ENCODE measurements at regions not wholly inside any gene's neighbourhood (a gene's known extent, or its start where the extent isn't known, plus 50 kb on each side); places are given as distances from the start of the nearest gene placed in this dataset.

DNA sequence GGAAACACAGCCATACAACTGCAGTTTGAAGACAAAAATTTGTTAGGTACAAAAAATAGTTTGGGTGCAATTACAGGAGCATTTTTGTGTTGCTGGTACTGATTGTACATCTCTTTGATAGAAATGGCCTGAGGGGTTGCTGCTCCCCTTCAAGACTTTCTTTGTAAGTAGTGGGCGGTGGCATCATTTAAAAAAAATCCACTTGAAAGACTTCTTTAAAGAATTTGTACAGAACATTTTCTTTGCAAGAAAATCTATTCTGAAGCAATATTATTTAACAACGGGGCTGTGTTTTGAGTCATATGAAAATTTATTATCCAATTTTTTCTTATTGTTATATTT, 144.1 kb upstream of the CAV2 start:
- Histone ChIP-seq H3K27ac (peak overlapping the region; percentile 79 to 85), H3K36me3 (no peaks in the 10 kb centered on the region), H3K27me3 (replicated peaks; ENCODE audit: insufficient read depth) (no peaks in the 10 kb centered on the region), H3K4me1 (ENCODE audit: control insufficient read depth in 1 of 2, low read depth in 2 of 2) (peaks cover 37 to 56% of the 10 kb centered on the region in 2 donors), H3K4me3 (peak overlapping the region; percentile 60), H3K9me3 (no peaks in the 10 kb centered on the region)
- TF ChIP-seq, protein P1, sequence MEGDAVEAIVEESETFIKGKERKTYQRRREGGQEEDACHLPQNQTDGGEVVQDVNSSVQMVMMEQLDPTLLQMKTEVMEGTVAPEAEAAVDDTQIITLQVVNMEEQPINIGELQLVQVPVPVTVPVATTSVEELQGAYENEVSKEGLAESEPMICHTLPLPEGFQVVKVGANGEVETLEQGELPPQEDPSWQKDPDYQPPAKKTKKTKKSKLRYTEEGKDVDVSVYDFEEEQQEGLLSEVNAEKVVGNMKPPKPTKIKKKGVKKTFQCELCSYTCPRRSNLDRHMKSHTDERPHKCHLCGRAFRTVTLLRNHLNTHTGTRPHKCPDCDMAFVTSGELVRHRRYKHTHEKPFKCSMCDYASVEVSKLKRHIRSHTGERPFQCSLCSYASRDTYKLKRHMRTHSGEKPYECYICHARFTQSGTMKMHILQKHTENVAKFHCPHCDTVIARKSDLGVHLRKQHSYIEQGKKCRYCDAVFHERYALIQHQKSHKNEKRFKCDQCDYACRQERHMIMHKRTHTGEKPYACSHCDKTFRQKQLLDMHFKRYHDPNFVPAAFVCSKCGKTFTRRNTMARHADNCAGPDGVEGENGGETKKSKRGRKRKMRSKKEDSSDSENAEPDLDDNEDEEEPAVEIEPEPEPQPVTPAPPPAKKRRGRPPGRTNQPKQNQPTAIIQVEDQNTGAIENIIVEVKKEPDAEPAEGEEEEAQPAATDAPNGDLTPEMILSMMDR (IDR thresholded peaks at IDR 0.05) = no peak
- ATAC-seq (ENCODE audit: insufficient number of reproducible peaks, low FRiP score, low read depth) (no peak), DNase-seq (ENCODE audit: low spot score) (no peak)

DNA sequence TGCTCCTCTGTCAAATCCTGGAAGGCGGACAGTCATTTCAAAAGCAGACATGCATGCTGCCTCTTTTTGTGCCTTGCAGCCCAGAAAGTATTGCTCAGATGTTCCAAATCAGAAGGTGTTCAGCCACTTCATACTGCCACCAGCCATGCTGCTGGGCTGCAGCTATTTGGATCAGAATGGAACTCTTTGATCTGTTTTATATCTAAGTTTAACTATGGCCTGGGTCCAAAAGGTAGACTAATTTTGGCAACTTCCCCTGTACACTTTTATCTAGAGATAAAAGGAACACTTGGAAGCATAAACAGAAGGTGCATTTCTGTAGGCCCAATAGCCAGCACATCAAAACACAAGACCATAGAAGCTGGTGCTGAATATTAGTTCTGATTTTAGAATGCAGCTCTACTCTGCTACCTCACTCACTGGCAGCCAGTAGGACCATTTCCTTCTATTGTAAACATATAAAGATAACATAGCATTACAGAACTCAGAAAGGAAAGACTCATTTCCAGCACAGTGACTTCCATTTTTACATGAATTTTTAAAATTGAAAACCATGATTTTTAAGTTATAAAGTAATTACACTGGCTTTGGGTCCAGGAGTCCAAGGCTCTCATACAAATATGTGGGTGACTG, 143.1 kb upstream of the CAV2 start:
- H3K9me3 ChIP-seq = no peaks in the 10 kb centered on the region
- H3K4me3 ChIP-seq = no peak overlapping the region
- H3K27me3 ChIP-seq (replicated peaks; ENCODE audit: insufficient read depth) = no peaks in the 10 kb centered on the region
- TF ChIP-seq, protein P1 (IDR thresholded peaks at IDR 0.05) = no peak
- DNase-seq (ENCODE audit: low spot score) (no peak), ATAC-seq (ENCODE audit: insufficient number of reproducible peaks, low FRiP score, low read depth) (no peak)
- H3K4me1 ChIP-seq (ENCODE audit: control insufficient read depth in 1 of 2, low read depth in 2 of 2) = peaks cover 37 to 56% of the 10 kb centered on the region in 2 donors
- H3K27ac ChIP-seq = peak overlapping the region; percentile 79 to 85
- no peaks in the 10 kb centered on the region for H3K36me3 ChIP-seq

DNA sequence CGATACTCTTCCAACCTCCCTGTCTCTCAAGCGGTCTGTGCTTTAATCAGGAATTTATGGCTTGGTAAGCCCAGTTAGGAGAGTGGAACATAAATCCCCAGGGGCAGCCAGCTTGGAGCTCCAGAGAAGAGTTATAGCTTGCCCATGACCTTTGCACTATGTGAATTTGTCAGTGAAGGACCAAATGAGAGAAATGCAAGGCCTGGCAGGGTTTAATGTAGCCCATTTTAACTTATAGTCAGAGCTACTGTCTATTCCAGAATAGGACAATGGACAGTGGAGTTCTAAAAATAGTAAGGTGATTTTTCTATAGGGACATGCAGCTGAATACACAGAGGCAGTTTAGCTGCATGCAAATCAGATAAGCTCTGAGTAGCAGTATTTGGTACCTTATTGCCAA, 142.6 kb upstream of the CAV2 start:
- Histone ChIP-seq H3K9me3 (no peaks in the 10 kb centered on the region), H3K4me1 (ENCODE audit: control insufficient read depth in 1 of 2, low read depth in 2 of 2) (peaks cover 37 to 59% of the 10 kb centered on the region in 2 donors), H3K4me3 (no peak overlapping the region), H3K27ac (peak overlapping the region; percentile 79 to 85), H3K36me3 (no peaks in the 10 kb centered on the region), H3K27me3 (replicated peaks; ENCODE audit: insufficient read depth) (no peaks in the 10 kb centered on the region)
- no peak for ATAC-seq (ENCODE audit: insufficient number of reproducible peaks, low FRiP score, low read depth)
- DNase-seq (ENCODE audit: low spot score) = no peak
- TF ChIP-seq, protein P1 (IDR thresholded peaks at IDR 0.05) = no peak

DNA sequence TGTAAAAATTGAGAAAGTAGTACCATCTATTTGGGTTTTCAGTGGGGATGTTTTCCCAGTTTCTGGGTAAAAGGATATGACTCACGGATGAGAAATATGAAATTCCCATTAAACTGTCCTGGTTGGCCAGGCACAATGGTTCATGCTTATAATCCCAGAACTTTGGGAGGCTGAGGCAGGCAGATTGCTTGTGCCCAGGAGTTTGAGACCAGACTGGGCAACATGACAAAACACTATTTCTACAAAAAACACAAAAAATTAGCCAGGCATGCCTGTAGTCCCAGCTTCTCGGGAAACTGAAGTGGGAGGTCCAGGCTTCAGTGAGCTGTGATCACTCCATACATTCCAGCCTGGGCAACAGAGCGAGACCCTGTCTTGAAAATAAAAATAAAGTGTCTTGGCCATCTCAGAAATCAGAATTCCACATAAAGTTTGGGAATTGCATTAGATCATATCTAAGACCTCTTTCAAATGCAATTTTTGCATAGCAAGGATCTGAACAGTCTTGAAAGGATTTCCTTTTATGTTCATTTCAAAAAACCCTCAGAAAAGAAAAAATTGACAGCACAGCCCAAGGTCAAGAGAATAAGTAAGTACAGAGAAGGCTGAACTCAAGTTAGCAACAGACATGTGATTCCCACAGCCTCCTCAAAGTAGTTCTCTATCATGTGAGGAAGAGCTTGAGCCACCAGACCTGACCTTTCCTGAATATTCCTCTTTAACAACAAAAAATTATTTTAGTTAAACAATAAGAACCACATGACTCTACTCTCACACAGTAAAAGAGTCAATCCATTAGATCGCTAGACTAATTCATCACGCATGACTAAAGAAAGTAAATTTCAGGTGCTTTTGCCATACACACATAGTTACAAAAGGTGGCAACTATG, 141.5 kb upstream of the CAV2 start:
- no peaks in the 10 kb centered on the region for H3K36me3 ChIP-seq
- H3K27ac ChIP-seq = peak overlapping the region; percentile 79 to 85
- no peaks in the 10 kb centered on the region for H3K27me3 ChIP-seq (replicated peaks; ENCODE audit: insufficient read depth)
- H3K4me3 ChIP-seq = no peak overlapping the region
- H3K9me3 ChIP-seq = no peaks in the 10 kb centered on the region
- ATAC-seq (ENCODE audit: insufficient number of reproducible peaks, low FRiP score, low read depth) (no peak), DNase-seq (ENCODE audit: low spot score) (no peak)
- TF ChIP-seq, protein P1 (IDR thresholded peaks at IDR 0.05) = no peak
- peaks cover 42 to 66% of the 10 kb centered on the region in 2 donors for H3K4me1 ChIP-seq (ENCODE audit: control insufficient read depth in 1 of 2, low read depth in 2 of 2)

DNA sequence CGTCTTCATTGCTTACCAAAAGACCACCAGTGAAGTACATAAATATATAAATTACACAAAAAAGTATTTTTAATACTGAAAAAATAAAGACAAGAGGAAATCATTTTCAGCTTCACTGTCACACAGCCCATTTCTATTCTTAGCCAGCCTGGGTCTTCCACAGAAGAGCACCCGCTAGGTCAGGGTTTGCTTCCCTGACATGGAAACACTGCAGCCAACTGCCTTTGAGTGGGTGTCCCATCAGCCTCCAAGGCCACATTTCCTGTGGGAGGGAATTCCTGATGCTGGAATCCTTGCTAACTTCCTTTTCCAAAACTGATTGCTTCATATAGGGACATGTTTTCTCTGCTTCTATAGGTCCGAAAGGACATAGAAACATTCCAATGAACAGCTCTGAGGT, 137.8 kb upstream of the CAV2 start:
- ATAC-seq (ENCODE audit: insufficient number of reproducible peaks, low FRiP score, low read depth) (no peak), DNase-seq (ENCODE audit: low spot score) (no peak)
- no peaks in the 10 kb centered on the region for H3K27me3 ChIP-seq (replicated peaks; ENCODE audit: insufficient read depth)
- H3K4me3 ChIP-seq = no peak overlapping the region
- peaks cover 19 to 31% of the 10 kb centered on the region in 2 donors for H3K4me1 ChIP-seq (ENCODE audit: control insufficient read depth in 1 of 2, low read depth in 2 of 2)
- TF ChIP-seq, protein P1 (IDR thresholded peaks at IDR 0.05) = no peak
- H3K36me3 ChIP-seq = no peaks in the 10 kb centered on the region
- no peaks in the 10 kb centered on the region for H3K9me3 ChIP-seq
- no peak overlapping the region for H3K27ac ChIP-seq
